ENCODE measurements at regions not wholly inside any gene's neighbourhood (a gene's known extent, or its start where the extent isn't known, plus 50 kb on each side); places are given as distances from the start of the nearest gene placed in this dataset.
"Not testable (repeated sequence)": the region's sequence is repeated elsewhere in the genome, so short reads cannot be mapped to it uniquely, and the experiment has no call there.

DNA sequence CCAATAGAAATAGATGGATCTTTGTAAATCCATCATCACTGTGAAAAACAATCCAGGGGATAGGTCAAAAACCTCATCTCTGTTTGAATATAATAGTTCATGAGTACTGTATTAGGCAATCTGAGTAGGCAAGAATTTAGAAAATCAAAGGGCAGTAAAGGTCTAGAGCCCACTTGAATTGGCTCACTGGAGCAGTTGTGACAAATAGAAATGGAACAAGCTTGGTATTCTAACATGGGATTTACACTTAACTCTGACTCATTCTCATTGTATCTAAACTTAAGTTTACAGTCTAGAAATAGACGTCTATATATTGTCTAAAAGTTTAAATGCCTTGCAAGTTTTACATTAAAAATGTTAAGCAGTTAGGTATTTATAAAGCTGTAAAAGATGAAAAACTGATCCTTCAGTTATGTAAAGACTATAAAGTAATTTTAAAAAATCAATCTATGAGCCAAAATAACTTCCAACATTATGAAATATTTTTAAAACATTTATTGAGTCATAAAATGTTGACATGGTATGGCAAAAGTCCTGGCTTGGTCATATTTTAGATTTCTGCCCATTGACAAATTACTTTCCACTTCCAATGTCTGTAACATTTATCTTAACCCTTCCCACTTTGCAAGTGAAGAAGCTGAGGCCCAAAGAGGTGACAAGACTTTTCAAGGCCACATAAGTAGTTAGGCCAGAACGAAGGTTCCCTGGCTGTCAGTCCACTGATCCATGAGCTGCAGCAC, 203.7 kb upstream of the NREP start:
- POLR2A ChIA-PET = no interaction called here
- Mint-ChIP-seq H3K27ac (no peak overlapping the region), H3K4me3 (no peak overlapping the region), H3K4me1 (no peaks in the 10 kb centered on the region), H3K36me3 (ENCODE audit: low read depth) (no peaks in the 10 kb centered on the region), H3K27me3 (no peaks in the 10 kb centered on the region), H3K9me3 (no peaks in the 10 kb centered on the region)
- no peak for DNase-seq
- CTCF ChIA-PET = no interaction called here

DNA sequence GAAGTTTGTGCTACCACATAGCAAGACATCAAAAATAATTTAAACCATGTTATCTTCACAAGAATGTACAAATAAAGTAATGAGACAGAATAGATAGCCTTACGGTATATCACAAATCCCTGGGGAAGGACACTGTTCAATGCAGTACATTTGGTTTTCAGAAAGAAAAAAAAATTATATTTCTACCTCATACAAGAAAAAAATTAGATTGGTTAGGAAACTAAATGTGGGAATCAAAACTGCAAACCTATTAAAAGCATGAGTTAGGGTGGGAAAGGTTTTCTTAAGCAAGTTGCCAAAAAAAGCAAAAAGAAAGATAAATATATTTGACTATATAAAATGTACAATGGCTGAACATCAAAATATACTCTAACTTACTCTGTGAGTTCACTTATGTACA, 201.9 kb upstream of the NREP start:
- no peaks in the 10 kb centered on the region for H3K9me3 Mint-ChIP-seq
- no peaks in the 10 kb centered on the region for H3K4me1 Mint-ChIP-seq
- CTCF ChIA-PET = no interaction called here
- H3K27ac Mint-ChIP-seq = no peak overlapping the region
- DNase-seq = no peak
- no peak overlapping the region for H3K4me3 Mint-ChIP-seq
- H3K27me3 Mint-ChIP-seq = no peaks in the 10 kb centered on the region
- POLR2A ChIA-PET = no interaction called here
- H3K36me3 Mint-ChIP-seq (ENCODE audit: low read depth) = no peaks in the 10 kb centered on the region

DNA sequence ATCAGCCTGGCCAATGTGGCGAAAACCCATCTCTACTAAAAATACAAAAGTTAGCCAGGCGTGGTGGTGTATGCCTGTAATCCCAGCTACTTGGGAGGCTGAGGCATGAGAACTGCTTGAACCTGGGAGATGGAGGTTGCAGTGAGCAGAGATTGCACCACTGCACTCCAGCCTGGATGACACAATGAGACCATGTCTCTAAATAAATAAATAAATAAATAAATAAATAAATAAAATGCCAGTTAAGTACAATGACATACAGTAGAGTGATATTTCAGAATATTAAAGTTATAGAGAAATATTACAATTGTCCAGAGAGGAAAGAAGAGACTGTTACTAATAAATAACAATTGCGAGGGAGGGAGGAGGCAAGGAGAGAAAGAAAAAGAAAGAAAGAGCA, 199.8 kb upstream of the NREP start:
- H3K4me3 Mint-ChIP-seq; H3K9me3 Mint-ChIP-seq; DNase-seq; POLR2A ChIA-PET; H3K27me3 Mint-ChIP-seq; H3K27ac Mint-ChIP-seq; H3K4me1 Mint-ChIP-seq; CTCF ChIA-PET; H3K36me3 Mint-ChIP-seq (ENCODE audit: low read depth): not testable (repeated sequence)

DNA sequence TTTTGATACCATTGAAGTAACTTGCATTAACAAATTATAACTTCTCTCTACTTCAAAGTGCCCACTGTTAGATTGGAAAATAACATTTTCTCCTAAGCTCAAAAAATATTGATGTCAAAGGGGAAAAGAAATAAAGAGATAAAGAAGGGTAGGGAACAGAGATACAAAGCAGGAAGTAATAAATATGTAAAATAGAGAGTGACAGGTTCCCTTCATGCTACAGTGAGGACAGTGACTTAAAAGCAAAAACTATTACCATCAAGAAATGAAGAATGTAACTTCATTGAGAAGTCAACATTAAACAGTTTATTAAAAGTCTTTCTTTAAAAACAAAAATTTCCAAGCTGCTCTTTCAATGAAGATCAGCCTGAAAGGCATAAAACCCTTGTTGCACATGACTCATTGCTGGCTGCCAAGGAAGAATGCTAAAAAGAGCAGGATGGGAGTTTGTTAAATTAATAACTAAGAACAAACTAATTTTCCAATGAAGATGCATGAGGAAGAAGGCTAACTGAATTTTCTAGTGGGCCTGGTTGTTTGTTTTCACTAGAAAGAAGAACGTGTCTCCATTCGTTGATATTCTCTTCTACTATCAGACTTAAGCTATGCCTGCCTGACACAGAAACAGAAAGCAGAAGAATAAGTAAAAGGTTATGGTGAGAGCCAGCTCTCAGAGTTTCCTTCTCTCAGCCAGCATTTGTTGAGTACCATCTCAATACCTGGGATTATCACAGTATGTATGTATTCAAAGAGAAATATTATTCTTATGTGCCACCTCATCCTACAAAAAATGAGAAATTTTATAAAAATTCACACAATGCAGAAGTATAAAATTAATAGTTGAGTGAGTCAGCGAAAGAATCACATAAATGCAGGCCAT, 197.8 kb upstream of the NREP start:
- ChIA-PET CTCF (no interaction called here), POLR2A (no interaction called here)
- Mint-ChIP-seq H3K27ac (no peak overlapping the region), H3K36me3 (ENCODE audit: low read depth) (no peaks in the 10 kb centered on the region), H3K9me3 (no peaks in the 10 kb centered on the region), H3K4me3 (no peak overlapping the region), H3K27me3 (no peaks in the 10 kb centered on the region), H3K4me1 (no peaks in the 10 kb centered on the region)
- no peak for DNase-seq

DNA sequence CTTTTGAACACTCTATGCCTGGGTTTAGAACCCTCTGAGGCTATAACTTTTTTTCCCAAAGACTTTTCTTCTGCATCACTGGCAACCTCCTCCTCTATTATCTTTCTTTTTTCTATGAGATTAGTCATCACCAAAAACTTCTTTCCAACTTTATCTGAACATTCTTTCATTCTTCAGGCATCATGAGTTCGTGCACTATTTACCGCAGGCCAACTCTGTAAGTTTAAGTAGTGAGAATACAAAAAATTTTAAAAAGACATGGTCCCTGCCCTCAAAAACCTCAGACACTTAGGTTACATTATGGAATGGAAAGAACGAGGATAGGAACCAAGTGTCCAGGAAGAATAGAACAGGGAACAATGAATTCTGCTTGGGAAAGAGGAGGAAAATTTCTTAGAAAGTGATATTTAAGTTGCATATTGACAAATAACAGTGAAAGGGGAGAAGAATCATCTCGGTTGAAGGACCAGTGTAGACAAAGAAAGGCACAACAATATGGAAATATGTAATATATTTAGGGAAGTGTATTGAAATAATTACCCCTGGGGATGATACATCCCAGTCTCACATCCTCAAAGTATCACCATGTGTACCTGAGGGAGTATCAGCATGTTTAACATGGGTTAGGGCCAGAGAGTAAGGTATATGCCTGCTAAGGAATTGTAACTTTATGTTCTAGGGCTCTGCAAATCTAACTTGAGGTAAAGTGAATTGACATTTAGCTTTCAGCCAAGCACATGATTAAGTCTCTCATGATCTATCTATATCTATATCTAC, 196.5 kb upstream of the NREP start:
- Mint-ChIP-seq H3K27me3 (no peaks in the 10 kb centered on the region), H3K27ac (no peak overlapping the region), H3K4me3 (no peak overlapping the region), H3K36me3 (ENCODE audit: low read depth) (no peaks in the 10 kb centered on the region), H3K9me3 (no peaks in the 10 kb centered on the region), H3K4me1 (no peaks in the 10 kb centered on the region)
- POLR2A ChIA-PET = no interaction called here
- CTCF ChIA-PET = no interaction called here
- no peak for DNase-seq

- Mint-ChIP-seq H3K4me1 (no peaks in the 10 kb centered on the region), H3K9me3 (no peaks in the 10 kb centered on the region), H3K4me3 (no peak overlapping the region), H3K27me3 (no peaks in the 10 kb centered on the region), H3K27ac (no peak overlapping the region), H3K36me3 (ENCODE audit: low read depth) (no peaks in the 10 kb centered on the region)
- ChIA-PET CTCF (no interaction called here), POLR2A (no interaction called here)
- no peak for DNase-seq
Measured at GRCh38 chr5:111952555-111952954, 195.6 kb upstream of the NREP start.

DNA sequence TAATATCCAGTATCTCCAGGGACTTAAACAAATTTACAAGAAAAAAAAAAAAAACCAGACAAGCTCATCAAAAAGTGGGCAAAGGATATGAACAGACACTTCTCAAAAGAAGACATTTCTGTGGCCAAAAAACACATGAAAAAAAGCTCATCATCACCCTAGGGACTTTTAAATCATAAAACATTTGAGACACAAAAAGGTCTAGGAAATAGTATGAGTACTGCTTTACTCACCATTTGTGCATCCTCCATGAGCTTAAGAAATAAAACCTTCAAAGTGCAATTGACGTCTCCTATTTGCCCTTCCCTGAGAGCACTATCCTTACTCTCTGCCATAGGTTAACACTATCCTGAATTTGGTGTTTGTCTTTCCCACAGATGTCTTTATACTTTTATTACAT, 193.7 kb upstream of the NREP start:
- POLR2A ChIA-PET = interaction anchor here (0.6 kb wide), 1 partner anchor 154 kb away, joined by 3 read pairs; no protein-coding TSS in a partner anchor
- Mint-ChIP-seq H3K27me3 (no peaks in the 10 kb centered on the region), H3K27ac (no peak overlapping the region), H3K9me3 (no peaks in the 10 kb centered on the region), H3K4me1 (no peaks in the 10 kb centered on the region), H3K36me3 (ENCODE audit: low read depth) (no peaks in the 10 kb centered on the region), H3K4me3 (no peak overlapping the region)
- DNase-seq = no peak
- CTCF ChIA-PET = no interaction called here

GRCh38 chr5:111948092-111948841, 191.3 kb upstream of the NREP start:
- no peak for DNase-seq
- CTCF ChIA-PET = no interaction called here
- Mint-ChIP-seq H3K4me3 (no peak overlapping the region), H3K27me3 (peaks cover 2% of the 10 kb centered on the region), H3K4me1 (no peaks in the 10 kb centered on the region), H3K9me3 (no peaks in the 10 kb centered on the region), H3K36me3 (ENCODE audit: low read depth) (no peaks in the 10 kb centered on the region), H3K27ac (no peak overlapping the region)
- POLR2A ChIA-PET = no interaction called here

DNA sequence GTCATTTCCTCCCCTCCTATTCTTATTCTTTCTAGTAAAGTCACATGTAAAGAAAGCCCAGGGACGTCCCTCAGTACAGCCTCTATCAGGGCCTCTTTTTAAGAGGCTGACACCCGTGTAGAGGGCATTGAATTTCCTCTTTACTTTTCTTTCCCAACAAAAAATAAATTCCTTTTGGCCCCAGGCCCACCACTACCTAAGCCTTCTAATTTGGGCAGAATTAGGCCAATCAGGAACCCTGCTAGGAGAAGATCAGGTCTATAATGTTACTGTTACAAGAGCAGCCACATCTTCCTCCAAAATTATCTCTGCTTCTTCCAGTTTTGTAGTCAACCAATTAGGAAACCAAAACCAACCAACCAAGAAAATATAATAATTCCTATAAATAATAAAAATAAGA, 189.6 kb upstream of the NREP start:
- Mint-ChIP-seq H3K27me3 (peaks cover 2% of the 10 kb centered on the region), H3K36me3 (ENCODE audit: low read depth) (no peaks in the 10 kb centered on the region), H3K27ac (no peak overlapping the region), H3K4me3 (no peak overlapping the region), H3K9me3 (no peaks in the 10 kb centered on the region), H3K4me1 (no peaks in the 10 kb centered on the region)
- CTCF ChIA-PET = no interaction called here
- no peak for DNase-seq
- POLR2A ChIA-PET = no interaction called here

GRCh38 chr5:111945535-111945934, 188.5 kb upstream of the NREP start:
- H3K4me3 Mint-ChIP-seq = no peak overlapping the region
- H3K4me1 Mint-ChIP-seq = no peaks in the 10 kb centered on the region
- POLR2A ChIA-PET = no interaction called here
- DNase-seq = no peak
- CTCF ChIA-PET = no interaction called here
- no peaks in the 10 kb centered on the region for H3K36me3 Mint-ChIP-seq (ENCODE audit: low read depth)
- no peak overlapping the region for H3K27ac Mint-ChIP-seq
- no peaks in the 10 kb centered on the region for H3K9me3 Mint-ChIP-seq
- H3K27me3 Mint-ChIP-seq = peaks cover 2% of the 10 kb centered on the region

GRCh38 chr5:111942661-111943401, 185.8 kb upstream of the NREP start:
- peaks cover 2% of the 10 kb centered on the region for H3K27me3 Mint-ChIP-seq
- H3K4me1 Mint-ChIP-seq = no peaks in the 10 kb centered on the region
- CTCF ChIA-PET = no interaction called here
- H3K9me3 Mint-ChIP-seq = no peaks in the 10 kb centered on the region
- no peak overlapping the region for H3K27ac Mint-ChIP-seq
- no peaks in the 10 kb centered on the region for H3K36me3 Mint-ChIP-seq (ENCODE audit: low read depth)
- POLR2A ChIA-PET = no interaction called here
- no peak for DNase-seq
- H3K4me3 Mint-ChIP-seq = no peak overlapping the region

DNA sequence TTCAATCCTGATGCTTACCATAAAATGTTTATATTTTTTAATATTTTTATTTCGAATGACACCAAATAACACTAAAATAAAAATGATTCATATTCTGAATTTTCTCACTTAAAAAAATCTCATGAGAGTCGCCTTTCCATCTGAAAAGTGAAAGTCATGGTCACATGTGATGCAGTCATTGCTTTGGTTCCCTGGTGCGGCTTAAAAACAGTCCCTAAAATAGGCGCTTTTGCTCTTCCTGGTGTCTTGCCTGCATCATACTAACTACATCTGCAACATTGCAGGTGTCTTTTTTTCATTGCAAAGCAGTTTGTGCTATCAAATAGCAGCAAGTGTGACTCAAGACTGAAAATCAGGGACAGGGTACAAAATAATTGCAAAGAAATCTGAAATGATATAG, 185.2 kb upstream of the NREP start:
- H3K9me3 Mint-ChIP-seq = no peaks in the 10 kb centered on the region
- no peaks in the 10 kb centered on the region for H3K36me3 Mint-ChIP-seq (ENCODE audit: low read depth)
- no peaks in the 10 kb centered on the region for H3K4me1 Mint-ChIP-seq
- DNase-seq = no peak
- POLR2A ChIA-PET = interaction anchor here (0.6 kb wide), 1 partner anchor 12 kb away, joined by 3 read pairs; no protein-coding TSS in a partner anchor
- no peak overlapping the region for H3K4me3 Mint-ChIP-seq
- H3K27me3 Mint-ChIP-seq = peaks cover 2% of the 10 kb centered on the region
- H3K27ac Mint-ChIP-seq = no peak overlapping the region
- CTCF ChIA-PET = no interaction called here

Measured in activated CD4-positive, alpha-beta memory T cell treated with anti-CD3 and anti-CD28 coated beads, Interleukin-2, amount 10 ng/mL, durations not matched to agents 7 days and 5 days (primary cell).